Fibroblast of mammary gland (primary cell): ENCODE measurements at regions not wholly inside any gene's neighbourhood (a gene's known extent, or its start where the extent isn't known, plus 50 kb on each side); places are given as distances from the start of the nearest gene placed in this dataset.

Experiments used
- DNase-seq: peaks from one replicate; pipeline ENCODE4 v3.0.0-alpha.2; 2010; ENCODE audit warnings: low read depth
- H3K4me3 ChIP-seq: 2 replicates; pipeline ENCODE4 v1.5.1; 2011; ENCODE audit warnings: low read depth, mild to moderate bottlenecking, low read length, moderate library complexity; ENCODE audit not compliant: control insufficient read depth
- TF ChIP-seq, protein P1 (sequence below): conservative IDR thresholded peaks from 2 replicates; pipeline ENCODE4 v1.5.1; 2011; ENCODE audit warnings: low read depth, low read length, inconsistent platforms; ENCODE audit not compliant: control insufficient read depth, insufficient read depth

DNA sequence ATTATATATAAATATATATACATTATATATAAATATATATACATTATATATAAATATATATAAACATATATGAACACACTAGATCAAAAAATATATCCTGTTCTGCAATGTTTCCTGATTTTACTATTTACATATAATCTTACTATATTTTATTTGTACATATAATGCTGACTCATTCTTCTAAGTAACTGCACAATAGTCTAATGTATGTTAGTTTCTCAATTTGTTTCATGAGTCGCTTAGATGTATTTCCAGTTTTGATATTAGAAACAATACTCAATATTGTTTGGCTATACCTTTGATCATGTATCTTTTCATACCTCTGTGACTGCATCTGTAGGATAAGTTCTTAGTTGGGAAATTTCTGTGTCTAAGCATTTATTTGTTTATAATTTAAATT, 669.9 kb upstream of the CCDC54 start:
- no peak overlapping the region for H3K4me3 ChIP-seq
- TF ChIP-seq, protein P1, sequence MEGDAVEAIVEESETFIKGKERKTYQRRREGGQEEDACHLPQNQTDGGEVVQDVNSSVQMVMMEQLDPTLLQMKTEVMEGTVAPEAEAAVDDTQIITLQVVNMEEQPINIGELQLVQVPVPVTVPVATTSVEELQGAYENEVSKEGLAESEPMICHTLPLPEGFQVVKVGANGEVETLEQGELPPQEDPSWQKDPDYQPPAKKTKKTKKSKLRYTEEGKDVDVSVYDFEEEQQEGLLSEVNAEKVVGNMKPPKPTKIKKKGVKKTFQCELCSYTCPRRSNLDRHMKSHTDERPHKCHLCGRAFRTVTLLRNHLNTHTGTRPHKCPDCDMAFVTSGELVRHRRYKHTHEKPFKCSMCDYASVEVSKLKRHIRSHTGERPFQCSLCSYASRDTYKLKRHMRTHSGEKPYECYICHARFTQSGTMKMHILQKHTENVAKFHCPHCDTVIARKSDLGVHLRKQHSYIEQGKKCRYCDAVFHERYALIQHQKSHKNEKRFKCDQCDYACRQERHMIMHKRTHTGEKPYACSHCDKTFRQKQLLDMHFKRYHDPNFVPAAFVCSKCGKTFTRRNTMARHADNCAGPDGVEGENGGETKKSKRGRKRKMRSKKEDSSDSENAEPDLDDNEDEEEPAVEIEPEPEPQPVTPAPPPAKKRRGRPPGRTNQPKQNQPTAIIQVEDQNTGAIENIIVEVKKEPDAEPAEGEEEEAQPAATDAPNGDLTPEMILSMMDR, result no peak
- DNase-seq, result no peak

DNA sequence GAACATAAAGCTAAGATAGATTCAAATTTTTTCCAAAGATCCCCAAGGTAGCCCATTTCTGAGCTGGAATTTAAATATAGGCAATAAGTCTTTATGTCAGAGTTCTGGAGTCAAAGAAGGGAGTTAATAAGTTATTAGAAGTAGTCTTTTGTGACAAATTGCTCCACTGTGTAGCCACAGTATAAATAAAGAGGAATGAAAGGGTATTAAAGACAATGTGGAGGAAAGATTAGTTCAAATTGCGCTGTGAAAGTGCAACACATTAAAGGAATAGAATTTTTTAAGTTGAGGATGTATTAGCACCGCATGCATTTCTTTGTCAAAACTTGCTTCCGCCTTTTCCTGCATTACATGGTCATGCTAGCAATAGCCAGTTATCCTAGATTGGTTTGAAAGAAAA, 666.6 kb upstream of the CCDC54 start:
- H3K4me3 ChIP-seq, result no peak overlapping the region
- TF ChIP-seq, protein P1, result no peak
- DNase-seq, result no peak

DNA sequence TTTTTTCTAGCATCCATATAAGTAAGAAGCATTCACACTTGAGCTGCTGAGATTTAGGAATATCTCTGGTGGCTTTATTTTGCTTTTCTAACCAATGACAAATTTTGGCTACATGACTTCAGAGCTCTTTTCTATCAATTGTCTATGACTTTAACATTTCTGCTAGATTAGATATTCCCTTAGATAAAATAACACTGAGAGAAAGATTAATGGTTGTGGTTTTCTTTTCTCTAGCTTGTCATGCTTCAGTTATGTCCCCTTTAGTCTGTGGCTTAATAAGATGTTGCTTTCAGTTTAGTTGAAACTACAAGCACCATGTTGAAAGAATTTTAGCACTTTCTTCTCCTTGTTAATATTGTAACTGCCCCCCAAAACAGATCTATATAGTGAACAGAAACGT, 665.6 kb upstream of the CCDC54 start:
- H3K4me3 ChIP-seq, result no peak overlapping the region
- TF ChIP-seq, protein P1, result no peak
- DNase-seq, result peak; percentile 65

DNA sequence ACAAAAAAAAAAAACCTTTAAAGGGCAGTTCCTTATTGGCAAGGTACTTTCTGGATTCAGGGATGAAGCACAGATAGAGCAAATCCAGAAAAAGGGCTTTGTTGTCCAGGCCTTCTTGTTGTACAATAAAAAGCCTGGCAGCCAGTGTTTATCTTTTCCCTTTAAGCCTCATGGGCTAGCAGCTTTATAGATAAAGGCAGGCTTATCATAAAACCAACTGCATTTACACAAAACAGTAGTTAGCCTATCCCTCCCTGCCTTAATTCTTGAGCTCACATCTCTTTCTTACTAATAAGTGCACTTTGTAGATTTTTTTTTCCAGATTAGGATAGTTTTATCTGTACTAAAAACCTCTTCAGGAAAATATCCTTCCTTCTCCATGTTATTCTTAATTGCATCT, 662.8 kb upstream of the CCDC54 start:
- no peak for DNase-seq
- TF ChIP-seq, protein P1, result no peak
- no peak overlapping the region for H3K4me3 ChIP-seq

DNA sequence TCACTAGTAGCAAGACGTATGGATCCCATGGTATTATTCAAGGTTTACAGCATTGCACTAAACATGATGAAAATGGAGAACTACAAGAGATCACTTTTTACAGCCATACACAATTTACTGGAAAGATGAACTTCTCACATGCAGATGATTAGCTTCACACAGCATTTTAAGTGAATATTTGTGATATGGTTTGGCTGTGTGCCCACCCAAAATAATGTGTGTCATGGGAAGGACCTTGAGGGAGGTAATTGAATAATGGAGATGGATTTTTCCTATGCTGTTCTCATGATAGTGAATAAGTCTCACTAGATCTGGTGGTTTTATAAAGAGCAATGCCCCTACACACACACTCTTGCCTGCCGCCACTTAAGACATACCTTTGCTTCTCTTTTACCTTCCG, 662.0 kb upstream of the CCDC54 start:
- TF ChIP-seq, protein P1, result no peak
- no peak overlapping the region for H3K4me3 ChIP-seq
- DNase-seq, result no peak

DNA sequence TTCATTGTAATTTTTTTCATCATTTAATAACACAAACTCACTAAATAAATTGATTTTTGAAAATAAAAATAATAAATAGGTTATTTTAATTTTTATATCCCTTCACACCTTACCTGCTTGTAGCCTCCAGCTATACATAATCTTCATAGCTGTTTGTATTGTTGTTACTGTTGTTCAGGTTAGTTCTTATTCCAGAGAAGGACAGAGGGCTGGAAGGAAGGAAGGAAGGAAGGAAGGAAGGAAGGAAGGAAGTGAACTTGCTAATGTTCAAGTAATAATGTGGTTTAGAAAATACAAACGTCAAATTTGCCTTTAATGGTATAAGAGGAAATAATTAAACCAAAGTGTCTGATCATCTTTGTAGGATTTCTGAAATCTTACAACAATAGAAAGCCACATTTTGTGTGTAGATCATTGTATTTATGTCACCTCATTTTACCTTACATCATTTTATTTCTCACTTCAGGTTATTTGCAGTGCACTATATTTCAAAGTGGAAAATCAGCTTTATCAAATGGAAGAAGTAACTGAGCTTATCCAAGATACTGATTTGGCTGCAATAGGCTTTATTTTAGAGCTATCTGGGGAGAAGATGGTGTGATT, 660.0 kb upstream of the CCDC54 start:
- no peak overlapping the region for H3K4me3 ChIP-seq
- no peak for DNase-seq
- TF ChIP-seq, protein P1, result no peak

DNA sequence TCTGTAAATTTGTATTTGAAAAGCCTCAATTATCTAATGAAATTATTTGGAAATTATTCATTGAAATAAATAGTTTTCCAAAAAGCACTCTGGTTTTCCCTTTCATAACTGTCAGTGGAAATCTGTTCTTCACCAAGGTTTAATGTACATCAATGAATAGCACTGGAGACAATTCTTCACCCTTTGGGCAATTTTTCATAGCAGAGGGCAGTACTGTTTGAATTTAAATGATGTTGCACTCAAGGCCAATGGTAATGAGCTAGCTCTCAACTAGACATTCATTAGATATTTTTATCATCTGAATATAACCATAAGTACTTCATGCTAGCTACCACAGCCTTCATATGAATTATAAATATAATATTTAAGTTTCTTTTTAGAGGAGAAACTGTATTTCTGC, 658.2 kb upstream of the CCDC54 start:
- H3K4me3 ChIP-seq, result no peak overlapping the region
- TF ChIP-seq, protein P1, result no peak

More for the DNA sequence above, 658.2 kb upstream of the CCDC54 start:
- no peak for DNase-seq
